H9 (cell line): ENCODE measurements at regions not wholly inside any gene's neighbourhood (a gene's known extent, or its start where the extent isn't known, plus 50 kb on each side); places are given as distances from the start of the nearest gene placed in this dataset.

ENCODE experiments used
- DNase-seq: peaks from one replicate; pipeline ENCODE4 v3.0.0-alpha.2; 2017
- H2AFZ ChIP-seq: one replicate; pipeline ENCODE4 v1.6.1; 2013; ENCODE audit warnings: mild to moderate bottlenecking, low read length, control low read depth, moderate library complexity
- H2AK5ac ChIP-seq: 2 replicates; pipeline ENCODE4 v1.6.1; 2013; ENCODE audit warnings: low read length, control low read depth, mixed read lengths; ENCODE audit not compliant: insufficient read length
- H2BK120ac ChIP-seq: one replicate; pipeline ENCODE4 v1.6.1; 2013; ENCODE audit warnings: low read depth, mild to moderate bottlenecking, low read length, control low read depth, inconsistent platforms; ENCODE audit not compliant: poor library complexity, severe bottlenecking
- H2BK12ac ChIP-seq: 2 replicates; pipeline ENCODE4 v1.6.1; 2013; ENCODE audit warnings: low read length, control low read depth, mixed read lengths, low read depth; ENCODE audit not compliant: insufficient read length
- H2BK15ac ChIP-seq: 2 replicates; pipeline ENCODE4 v1.6.1; 2013; ENCODE audit warnings: low read depth, low read length, control low read depth
- H2BK20ac ChIP-seq: one replicate; pipeline ENCODE4 v1.6.1; 2013; ENCODE audit warnings: low read depth, mild to moderate bottlenecking, low read length, control low read depth, inconsistent platforms; ENCODE audit not compliant: poor library complexity, severe bottlenecking
- H2BK5ac ChIP-seq: 2 replicates; pipeline ENCODE4 v1.6.1; 2013; ENCODE audit warnings: low read length, control low read depth, mixed read lengths; ENCODE audit not compliant: insufficient read length
- H3K14ac ChIP-seq: 2 replicates; pipeline ENCODE4 v1.6.1; 2013; ENCODE audit warnings: low read length, control low read depth; ENCODE audit not compliant: insufficient read depth
- H3K18ac ChIP-seq: 2 replicates; pipeline ENCODE4 v1.6.1; 2013; ENCODE audit warnings: low read depth, mild to moderate bottlenecking, mixed read lengths, low read length, control low read depth; ENCODE audit not compliant: insufficient read length
- H3K23ac ChIP-seq: 2 replicates; pipeline ENCODE4 v1.6.1; 2013; ENCODE audit warnings: low read length, control low read depth, mixed read lengths, low read depth; ENCODE audit not compliant: insufficient read length
- H3K23me2 ChIP-seq: 2 replicates; pipeline ENCODE4 v1.6.1; 2013; ENCODE audit warnings: low read depth, mild to moderate bottlenecking, mixed read lengths, low read length, control low read depth; ENCODE audit not compliant: insufficient read length, poor library complexity, severe bottlenecking
- H3K27ac ChIP-seq: 2 replicates; pipeline ENCODE4 v1.5.1; 2013; ENCODE audit warnings: low read length, control low read depth, mixed read lengths, low read depth; ENCODE audit not compliant: insufficient read length
- H3K27me3 ChIP-seq: 2 replicates; pipeline ENCODE4 v1.6.1; 2013; ENCODE audit warnings: low read length, control low read depth, inconsistent platforms; ENCODE audit not compliant: insufficient read depth
- H3K4ac ChIP-seq: 2 replicates; pipeline ENCODE4 v1.6.1; 2013; ENCODE audit warnings: low read depth, mild to moderate bottlenecking, control low read depth, inconsistent platforms, low read length, moderate library complexity
- H3K4me1 ChIP-seq: 2 replicates; pipeline ENCODE4 v1.6.1; 2013; ENCODE audit warnings: low read length, control low read depth, inconsistent platforms; ENCODE audit not compliant: insufficient read depth
- H3K4me2 ChIP-seq: 2 replicates; pipeline ENCODE4 v1.6.1; 2013; ENCODE audit warnings: low read length, control low read depth, mixed read lengths; ENCODE audit not compliant: insufficient read length, insufficient read depth
- H3K56ac ChIP-seq: 2 replicates; pipeline ENCODE4 v1.6.1; 2013; ENCODE audit warnings: low read depth, mild to moderate bottlenecking, mixed read lengths, low read length, control low read depth; ENCODE audit not compliant: insufficient read length
- H3K79me1 ChIP-seq: 2 replicates; pipeline ENCODE4 v1.6.1; 2013; ENCODE audit warnings: low read depth, mild to moderate bottlenecking, moderate library complexity, low read length, control low read depth, inconsistent platforms; ENCODE audit not compliant: insufficient read depth, poor library complexity, severe bottlenecking
- H3K79me2 ChIP-seq: 2 replicates; pipeline ENCODE4 v1.6.1; 2013; ENCODE audit warnings: low read length, control low read depth, inconsistent platforms; ENCODE audit not compliant: insufficient read depth
- H3K9ac ChIP-seq: 2 replicates; pipeline ENCODE4 v1.6.1; 2013; ENCODE audit warnings: low read length, control low read depth, mixed read lengths; ENCODE audit not compliant: insufficient read length; ENCODE audit errors: extremely low read depth
- H3K9me3 ChIP-seq: one replicate; pipeline ENCODE4 v1.6.1; 2013; ENCODE audit warnings: low read depth, low read length, inconsistent platforms; ENCODE audit not compliant: control insufficient read depth
- H3T11ph ChIP-seq: one replicate; pipeline ENCODE4 v1.6.1; 2013; ENCODE audit warnings: mild to moderate bottlenecking, low read length, control low read depth, inconsistent platforms
- H4K20me1 ChIP-seq: one replicate; pipeline ENCODE4 v1.6.1; 2013; ENCODE audit not compliant: control insufficient read depth, insufficient read length, insufficient read depth
- H4K5ac ChIP-seq: 2 replicates; pipeline ENCODE4 v1.6.1; 2013; ENCODE audit warnings: low read depth, mild to moderate bottlenecking, mixed read lengths, low read length, control low read depth; ENCODE audit not compliant: insufficient read length
- H4K8ac ChIP-seq: replicated peaks from 2 replicates; pipeline ENCODE4 v1.6.1; 2013; ENCODE audit warnings: low read length, control low read depth, mixed read lengths, low read depth; ENCODE audit not compliant: insufficient read length
- H4K91ac ChIP-seq: 2 replicates; pipeline ENCODE4 v1.6.1; 2013; ENCODE audit warnings: low read depth, mild to moderate bottlenecking, moderate library complexity, mixed read lengths, low read length, control low read depth; ENCODE audit not compliant: insufficient read length
- H3K27ac Mint-ChIP-seq, 3 experiments: 2 replicates in 2 of 3; 3 replicates in 1 of 3; pipeline ENCODE4 v1.8.0; 2020 to 2021; ENCODE audit warnings: mixed read lengths in 3 of 3, mild to moderate bottlenecking in 1 of 3, moderate library complexity in 1 of 3
- H3K27me3 Mint-ChIP-seq: 2 replicates; pipeline ENCODE4 v1.8.0; 2021; ENCODE audit warnings: low read depth, mild to moderate bottlenecking, moderate library complexity, mixed read lengths
- H3K36me3 Mint-ChIP-seq, 3 experiments: 2 replicates in 2 of 3; 3 replicates in 1 of 3; pipeline ENCODE4 v1.8.0; 2020 to 2021; ENCODE audit warnings: low read depth in 3 of 3, mixed read lengths in 3 of 3; ENCODE audit not compliant: insufficient read depth in 1 of 3
- H3K4me1 Mint-ChIP-seq, 2 experiments: 2 replicates each; pipeline ENCODE4 v1.8.0; 2020; ENCODE audit warnings: mixed read lengths in 2 of 2
- H3K4me3 Mint-ChIP-seq, 2 experiments: 2 replicates in 1 of 2; 3 replicates in 1 of 2; pipeline ENCODE4 v1.8.0; 2020 to 2021; ENCODE audit warnings: mild to moderate bottlenecking in 2 of 2, mixed read lengths in 2 of 2, moderate library complexity in 1 of 2
- H3K9me3 Mint-ChIP-seq, 2 experiments: 2 replicates in 1 of 2; 3 replicates in 1 of 2; pipeline ENCODE4 v1.8.0; 2020; ENCODE audit warnings: mild to moderate bottlenecking in 2 of 2, mixed read lengths in 2 of 2, moderate library complexity in 1 of 2
- WGBS: extraction: QIAGEN DNeasy Blood & Tissue Kit; methylation state at CpG from one replicate; pipeline ENCODE4 v1.1.7; 2013; ENCODE audit warnings: missing lambda C conversion rate, low lambda C conversion rate, mixed read lengths; ENCODE audit not compliant: insufficient read length; ENCODE audit errors: extremely low coverage; 5-methylcytosine and 5-hydroxymethylcytosine counted together
- TF ChIP-seq, protein P1 (sequence below): fragments of 200-600 bp; sonication (generic); conservative IDR thresholded peaks from 3 replicates; pipeline ENCODE4 v1.8.0; 2021; ENCODE audit warnings: antibody characterized with exemption, mild to moderate bottlenecking

GRCh38 chr11:116177521-116178210 lies 595.1 kb downstream of the BUD13 start:
- H3K4ac ChIP-seq, result no peak overlapping the region
- peaks cover 6% of the 10 kb centered on the region; the same call in 1 of the 2 replicates for H3K4me1 ChIP-seq
- no peak overlapping the region for H2AK5ac ChIP-seq
- no peak overlapping the region for H3K9ac ChIP-seq
- no peak overlapping the region for H3K18ac ChIP-seq
- no peak overlapping the region for H4K8ac ChIP-seq
- H2BK20ac ChIP-seq, result no peak overlapping the region
- no peak overlapping the region for H2AFZ ChIP-seq
- H2BK12ac ChIP-seq, result no peak overlapping the region
- no peaks in the 10 kb centered on the region for H3K79me1 ChIP-seq
- no peak overlapping the region for H2BK15ac ChIP-seq
- H3K9me3 ChIP-seq, result no peaks in the 10 kb centered on the region
- H3K4me1 Mint-ChIP-seq, result peaks cover 47 to 61% of the 10 kb centered on the region in 2 experiments
- H3K27ac ChIP-seq, result no peak overlapping the region
- no peaks in the 10 kb centered on the region for H3K36me3 Mint-ChIP-seq
- H3K4me3 Mint-ChIP-seq, result no peak overlapping the region
- H3K27me3 Mint-ChIP-seq, result peaks cover 1% of the 10 kb centered on the region
- no peak for DNase-seq
- no peaks in the 10 kb centered on the region for H3K23me2 ChIP-seq
- H3K27me3 ChIP-seq, result no peaks in the 10 kb centered on the region; the same call in 1 of the 2 replicates
- no peaks in the 10 kb centered on the region for H3K79me2 ChIP-seq
- WGBS, result no CpG with 5 or more reads among the region's 4 CpGs
- no peak overlapping the region for H2BK120ac ChIP-seq
- no peak overlapping the region for H4K5ac ChIP-seq
- H4K91ac ChIP-seq, result no peak overlapping the region
- no peak overlapping the region for H3T11ph ChIP-seq
- no peak overlapping the region for H3K4me2 ChIP-seq
- H3K14ac ChIP-seq, result no peak overlapping the region; the same call in 1 of the 2 replicates
- no peaks in the 10 kb centered on the region for H3K9me3 Mint-ChIP-seq
- H2BK5ac ChIP-seq, result no peak overlapping the region
- no peaks in the 10 kb centered on the region for H4K20me1 ChIP-seq
- no peak overlapping the region for H3K23ac ChIP-seq
- no peak overlapping the region for H3K56ac ChIP-seq
- H3K27ac Mint-ChIP-seq, result peak overlapping the region in 1 of 3 experiments; percentile 60; a peak in 1 of 7 replicates
- TF ChIP-seq, protein P1, sequence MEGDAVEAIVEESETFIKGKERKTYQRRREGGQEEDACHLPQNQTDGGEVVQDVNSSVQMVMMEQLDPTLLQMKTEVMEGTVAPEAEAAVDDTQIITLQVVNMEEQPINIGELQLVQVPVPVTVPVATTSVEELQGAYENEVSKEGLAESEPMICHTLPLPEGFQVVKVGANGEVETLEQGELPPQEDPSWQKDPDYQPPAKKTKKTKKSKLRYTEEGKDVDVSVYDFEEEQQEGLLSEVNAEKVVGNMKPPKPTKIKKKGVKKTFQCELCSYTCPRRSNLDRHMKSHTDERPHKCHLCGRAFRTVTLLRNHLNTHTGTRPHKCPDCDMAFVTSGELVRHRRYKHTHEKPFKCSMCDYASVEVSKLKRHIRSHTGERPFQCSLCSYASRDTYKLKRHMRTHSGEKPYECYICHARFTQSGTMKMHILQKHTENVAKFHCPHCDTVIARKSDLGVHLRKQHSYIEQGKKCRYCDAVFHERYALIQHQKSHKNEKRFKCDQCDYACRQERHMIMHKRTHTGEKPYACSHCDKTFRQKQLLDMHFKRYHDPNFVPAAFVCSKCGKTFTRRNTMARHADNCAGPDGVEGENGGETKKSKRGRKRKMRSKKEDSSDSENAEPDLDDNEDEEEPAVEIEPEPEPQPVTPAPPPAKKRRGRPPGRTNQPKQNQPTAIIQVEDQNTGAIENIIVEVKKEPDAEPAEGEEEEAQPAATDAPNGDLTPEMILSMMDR, result no peak
